ENCODE measurements at regions not wholly inside any gene's neighbourhood (a gene's known extent, or its start where the extent isn't known, plus 50 kb on each side); places are given as distances from the start of the nearest gene placed in this dataset.

GRCh38 chr7:25926891-25927625, 224.9 kb upstream of the NFE2L3 start:
- DNase-seq: no peak

GRCh38 chr7:25927626-25927978, 224.4 kb upstream of the NFE2L3 start:
- no peak for DNase-seq

GRCh38 chr7:25928549-25929330, 223.3 kb upstream of the NFE2L3 start:
- no peak for DNase-seq

GRCh38 chr7:25929448-25929847, 222.6 kb upstream of the NFE2L3 start:
- no peak for DNase-seq

GRCh38 chr7:25930492-25931048, 221.4 kb upstream of the NFE2L3 start:
- DNase-seq: no peak

- DNase-seq: no peak
These were observed 220.8 kb upstream of the NFE2L3 start for GRCh38 chr7:25931156-25931555.

GRCh38 chr7:25933921-25934320, 218.1 kb upstream of the NFE2L3 start:
- DNase-seq: no peak

GRCh38 chr7:25940086-25940906, 211.7 kb upstream of the NFE2L3 start:
- no peak for DNase-seq

- DNase-seq: peak; percentile 43
These were observed 207.1 kb upstream of the NFE2L3 start for GRCh38 chr7:25944777-25945515.

- no peak for DNase-seq
These were observed 206.4 kb upstream of the NFE2L3 start for GRCh38 chr7:25945608-25946007.

GRCh38 chr7:25946181-25946580, 205.8 kb upstream of the NFE2L3 start:
- no peak for DNase-seq

GRCh38 chr7:25947669-25948516, 204.1 kb upstream of the NFE2L3 start:
- no peak for DNase-seq

GRCh38 chr7:25949736-25950487, 202.1 kb upstream of the NFE2L3 start:
- no peak for DNase-seq

GRCh38 chr7:25950488-25951413, 201.2 kb upstream of the NFE2L3 start:
- DNase-seq: peak; percentile 95

- no peak for DNase-seq
These were observed 200.4 kb upstream of the NFE2L3 start for GRCh38 chr7:25951414-25952260.

- no peak for DNase-seq
These were observed 199.5 kb upstream of the NFE2L3 start for GRCh38 chr7:25952261-25953057.

GRCh38 chr7:25953859-25954258, 198.1 kb upstream of the NFE2L3 start:
- no peak for DNase-seq
